ENCODE measurements at regions not wholly inside any gene's neighbourhood (a gene's known extent, or its start where the extent isn't known, plus 50 kb on each side); places are given as distances from the start of the nearest gene placed in this dataset.

GRCh38 chr2:15797939-15798281 lies 142.4 kb upstream of the MYCN start:
- no peak for TF ChIP-seq TP53 (CRISPR knock-in tag; IDR thresholded peaks at IDR 0.05)
- TF ChIP-seq ATF2 (CRISPR knock-in tag; IDR thresholded peaks at IDR 0.05; ENCODE audit: borderline replicate concordance, low read depth), result no peak
- TF ChIP-seq KAT7 (CRISPR knock-in tag; IDR thresholded peaks at IDR 0.05; ENCODE audit: borderline replicate concordance), result no peak
- TF ChIP-seq, protein P1, sequence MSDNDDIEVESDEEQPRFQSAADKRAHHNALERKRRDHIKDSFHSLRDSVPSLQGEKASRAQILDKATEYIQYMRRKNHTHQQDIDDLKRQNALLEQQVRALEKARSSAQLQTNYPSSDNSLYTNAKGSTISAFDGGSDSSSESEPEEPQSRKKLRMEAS (CRISPR knock-in tag; IDR thresholded peaks at IDR 0.05), result no peak
- TF ChIP-seq CTCF (IDR thresholded peaks at IDR 0.05), result no peak; the same call in 1 of the 2 replicates
- TF ChIP-seq SP1 (CRISPR knock-in tag; conservative IDR thresholded peaks at IDR 0.05), result no peak
- TF ChIP-seq ZNF396 (CRISPR knock-in tag; IDR thresholded peaks at IDR 0.05; ENCODE audit: borderline replicate concordance), result no peak
- TF ChIP-seq ESRRA (CRISPR knock-in tag; IDR thresholded peaks at IDR 0.05; ENCODE audit: borderline replicate concordance), result no peak
- TF ChIP-seq, protein P2, sequence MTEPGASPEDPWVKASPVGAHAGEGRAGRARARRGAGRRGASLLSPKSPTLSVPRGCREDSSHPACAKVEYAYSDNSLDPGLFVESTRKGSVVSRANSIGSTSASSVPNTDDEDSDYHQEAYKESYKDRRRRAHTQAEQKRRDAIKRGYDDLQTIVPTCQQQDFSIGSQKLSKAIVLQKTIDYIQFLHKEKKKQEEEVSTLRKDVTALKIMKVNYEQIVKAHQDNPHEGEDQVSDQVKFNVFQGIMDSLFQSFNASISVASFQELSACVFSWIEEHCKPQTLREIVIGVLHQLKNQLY (CRISPR knock-in tag; IDR thresholded peaks at IDR 0.05), result no peak
- TF ChIP-seq, protein P3, sequence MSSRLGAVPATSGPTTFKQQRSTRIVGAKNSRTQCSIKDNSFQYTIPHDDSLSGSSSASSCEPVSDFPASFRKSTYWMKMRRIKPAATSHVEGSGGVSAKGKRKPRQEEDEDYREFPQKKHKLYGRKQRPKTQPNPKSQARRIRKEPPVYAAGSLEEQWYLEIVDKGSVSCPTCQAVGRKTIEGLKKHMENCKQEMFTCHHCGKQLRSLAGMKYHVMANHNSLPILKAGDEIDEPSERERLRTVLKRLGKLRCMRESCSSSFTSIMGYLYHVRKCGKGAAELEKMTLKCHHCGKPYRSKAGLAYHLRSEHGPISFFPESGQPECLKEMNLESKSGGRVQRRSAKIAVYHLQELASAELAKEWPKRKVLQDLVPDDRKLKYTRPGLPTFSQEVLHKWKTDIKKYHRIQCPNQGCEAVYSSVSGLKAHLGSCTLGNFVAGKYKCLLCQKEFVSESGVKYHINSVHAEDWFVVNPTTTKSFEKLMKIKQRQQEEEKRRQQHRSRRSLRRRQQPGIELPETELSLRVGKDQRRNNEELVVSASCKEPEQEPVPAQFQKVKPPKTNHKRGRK (CRISPR knock-in tag; IDR thresholded peaks at IDR 0.05; ENCODE audit: borderline replicate concordance), result no peak
- no peak for TF ChIP-seq USF2 (CRISPR knock-in tag; IDR thresholded peaks at IDR 0.05)
- no peak for TF ChIP-seq ZNF671 (CRISPR knock-in tag; IDR thresholded peaks at IDR 0.05)
